Ovary (tissue), 3 donors: ENCODE measurements at regions not wholly inside any gene's neighbourhood (a gene's known extent, or its start where the extent isn't known, plus 50 kb on each side); places are given as distances from the start of the nearest gene placed in this dataset.

ENCODE experiments used
- CTCF ChIP-seq, 3 donors: fragments of 450-650 bp in 2 of 3; fragments of 200-600 bp in 1 of 3; IDR thresholded peaks; one replicate each; pipeline versions ENCODE4 v1.5.1 to v1.8.0; 2016 to 2022; ENCODE audit warnings: antibody characterized with exemption in 3 of 3, mild to moderate bottlenecking in 1 of 3
- EP300 ChIP-seq: sonication (generic); formaldehyde crosslinking; IDR thresholded peaks from one replicate; pipeline ENCODE4 v1.6.1; 2017; ENCODE audit warnings: antibody characterized with exemption
- POLR2A ChIP-seq: fragments of 450-650 bp; IDR thresholded peaks from one replicate; pipeline ENCODE4 v1.6.1; 2017; ENCODE audit warnings: antibody characterized with exemption, mild to moderate bottlenecking, moderate library complexity
- donor health status: DM: no; HTN: no; CAD: no.

- TF ChIP-seq CTCF (IDR thresholded peaks at IDR 0.05): no peak
- no peak for TF ChIP-seq POLR2A
- TF ChIP-seq EP300: no peak
Observed at GRCh38 chr7:85730012-85730411, 543.2 kb upstream of the SEMA3D start.
